ENCODE measurements at regions not wholly inside any gene's neighbourhood (a gene's known extent, or its start where the extent isn't known, plus 50 kb on each side); places are given as distances from the start of the nearest gene placed in this dataset.
"Not testable (repeated sequence)": the region's sequence is repeated elsewhere in the genome, so short reads cannot be mapped to it uniquely, and the experiment has no call there.

- H3K36me3 ChIP-seq, result no peaks in the 10 kb centered on the region; the same call in 1 of the 2 replicates
- H3K27ac ChIP-seq, result no peak overlapping the region
- no peaks in the 10 kb centered on the region for H4K20me1 ChIP-seq
- H3K27me3 ChIP-seq, result no peaks in the 10 kb centered on the region
- no peak overlapping the region for H3K4me3 ChIP-seq
- no peak overlapping the region for H3K9ac ChIP-seq
- H3K9me3 ChIP-seq, result peaks cover 21% of the 10 kb centered on the region
- H3K4me1 ChIP-seq, result no peaks in the 10 kb centered on the region
- TF ChIP-seq Cebpa-rat (IDR thresholded peaks at IDR 0.05), result no peak
- no peak overlapping the region for H3K4me2 ChIP-seq
These were observed 244.2 kb downstream of the FOXD4L6 start for GRCh38 chr9:40884072-40884901.

- not testable (repeated sequence) for H4K20me1 ChIP-seq, H3K36me3 ChIP-seq, H3K4me2 ChIP-seq, H3K27me3 ChIP-seq, H3K9ac ChIP-seq, H3K4me1 ChIP-seq, H3K4me3 ChIP-seq, H3K27ac ChIP-seq
- H3K9me3 ChIP-seq, result peaks cover 21% of the 10 kb centered on the region
These were observed 244.9 kb downstream of the FOXD4L6 start for GRCh38 chr9:40883423-40884071.

GRCh38 chr9:40873753-40874295, 254.7 kb downstream of the FOXD4L6 start:
- H3K36me3 ChIP-seq, H3K4me3 ChIP-seq, H3K4me1 ChIP-seq: not testable (repeated sequence)

GRCh38 chr9:40868437-40868836, 260.0 kb downstream of the FOXD4L6 start:
- not testable (repeated sequence) for H3K4me3 ChIP-seq, H3K9me3 ChIP-seq, H3K9ac ChIP-seq, H3K36me3 ChIP-seq, H3K4me2 ChIP-seq, H3K27ac ChIP-seq, H3K4me1 ChIP-seq, H4K20me1 ChIP-seq, H3K27me3 ChIP-seq

More at GRCh38 chr9:40873753-40874295, 254.7 kb downstream of the FOXD4L6 start:
- not testable (repeated sequence) for H3K27ac ChIP-seq, H3K27me3 ChIP-seq, H4K20me1 ChIP-seq, H3K4me2 ChIP-seq, H3K9ac ChIP-seq
- H3K9me3 ChIP-seq, result peaks cover 16% of the 10 kb centered on the region
